ENCODE measurements at regions not wholly inside any gene's neighbourhood (a gene's known extent, or its start where the extent isn't known, plus 50 kb on each side); places are given as distances from the start of the nearest gene placed in this dataset.
"Not testable (repeated sequence)": the region's sequence is repeated elsewhere in the genome, so short reads cannot be mapped to it uniquely, and the experiment has no call there.

DNA sequence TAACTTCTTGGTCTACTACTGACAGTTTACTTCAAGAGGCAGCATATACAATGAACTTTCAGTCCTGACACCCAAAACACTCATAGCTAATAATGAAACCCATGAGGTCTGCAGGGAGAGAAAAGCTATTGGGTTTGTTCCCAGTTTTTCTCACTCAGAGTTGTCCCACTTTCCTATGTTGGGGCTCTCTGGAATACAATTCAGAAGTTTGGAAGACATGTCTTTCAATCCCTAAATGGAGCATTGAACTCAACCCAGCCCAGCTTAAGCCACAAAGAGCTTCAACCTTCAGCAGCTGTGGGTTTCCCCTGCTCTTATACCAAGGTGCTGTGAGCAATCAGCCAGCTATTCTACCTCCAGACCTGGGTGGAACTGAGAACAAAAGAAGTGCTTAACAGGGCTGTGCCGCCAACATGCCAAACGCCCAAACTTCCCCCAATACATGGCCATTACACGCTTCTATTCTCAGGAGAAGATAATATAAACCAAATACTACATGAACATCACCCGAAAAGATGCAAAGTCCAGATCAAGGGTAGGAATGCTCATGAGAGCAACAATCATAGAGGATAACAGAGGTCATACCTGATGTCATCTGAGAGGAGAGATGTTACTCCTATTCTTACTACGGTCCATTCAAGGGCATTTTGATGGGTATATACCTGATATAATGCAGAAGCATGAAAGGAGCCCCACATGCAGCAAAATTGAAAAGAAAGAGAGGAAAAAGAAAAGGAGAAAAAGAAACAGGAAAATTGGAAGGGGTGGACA lies 131.2 kb upstream of the TGFBR2 start:
- no peak for DNase-seq

DNA sequence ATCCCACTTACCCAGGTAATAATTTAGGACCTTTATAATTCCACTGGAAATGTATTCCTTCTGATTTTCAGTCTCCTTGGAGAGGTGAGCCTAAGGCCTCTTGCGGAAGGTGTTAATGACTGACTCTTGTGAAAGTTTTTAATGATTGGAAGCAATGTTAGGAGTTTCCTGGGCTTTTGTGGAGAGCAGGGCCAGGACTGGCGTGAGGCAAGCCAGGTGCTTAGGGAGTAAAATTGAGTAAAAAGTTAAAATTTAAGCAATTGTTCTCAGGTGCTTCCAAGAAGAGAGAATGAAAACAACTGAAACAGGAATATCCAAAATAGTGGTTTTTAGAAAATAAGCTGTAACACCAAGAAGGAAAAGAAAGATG lies 130.6 kb upstream of the TGFBR2 start:
- DNase-seq: no peak

DNA sequence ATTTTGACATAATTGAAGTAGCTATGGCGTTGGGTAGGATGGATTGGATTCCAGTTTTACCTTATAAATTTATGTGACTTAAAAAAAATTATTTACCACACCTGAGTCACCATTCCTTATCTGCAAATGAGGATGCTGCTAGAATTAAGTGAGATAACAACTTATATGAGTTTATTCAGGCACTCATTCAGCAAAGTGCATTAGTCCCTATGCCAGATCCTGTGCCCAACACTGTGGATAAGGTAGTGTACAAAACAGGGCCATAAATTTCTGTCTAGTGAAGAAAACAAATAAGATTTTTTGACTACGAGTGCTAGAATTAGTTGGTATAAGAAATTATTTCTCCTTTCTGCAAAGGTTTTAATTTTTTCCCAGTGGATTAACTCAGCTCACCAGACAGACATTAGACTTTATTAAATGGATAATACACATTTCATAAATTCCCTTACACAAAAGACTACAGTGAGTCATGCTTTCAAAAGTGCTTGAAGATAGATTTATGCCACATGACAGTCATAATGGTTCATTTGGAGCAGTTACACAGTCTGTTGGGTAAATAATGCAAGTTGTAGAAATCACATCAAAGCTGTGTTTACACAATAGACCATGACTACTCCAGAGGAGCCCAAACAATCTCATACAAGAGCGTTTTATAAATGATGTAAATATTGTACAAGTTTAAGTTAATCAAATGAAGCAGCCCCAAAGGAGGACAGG lies 129.9 kb upstream of the TGFBR2 start:
- DNase-seq: no peak

DNA sequence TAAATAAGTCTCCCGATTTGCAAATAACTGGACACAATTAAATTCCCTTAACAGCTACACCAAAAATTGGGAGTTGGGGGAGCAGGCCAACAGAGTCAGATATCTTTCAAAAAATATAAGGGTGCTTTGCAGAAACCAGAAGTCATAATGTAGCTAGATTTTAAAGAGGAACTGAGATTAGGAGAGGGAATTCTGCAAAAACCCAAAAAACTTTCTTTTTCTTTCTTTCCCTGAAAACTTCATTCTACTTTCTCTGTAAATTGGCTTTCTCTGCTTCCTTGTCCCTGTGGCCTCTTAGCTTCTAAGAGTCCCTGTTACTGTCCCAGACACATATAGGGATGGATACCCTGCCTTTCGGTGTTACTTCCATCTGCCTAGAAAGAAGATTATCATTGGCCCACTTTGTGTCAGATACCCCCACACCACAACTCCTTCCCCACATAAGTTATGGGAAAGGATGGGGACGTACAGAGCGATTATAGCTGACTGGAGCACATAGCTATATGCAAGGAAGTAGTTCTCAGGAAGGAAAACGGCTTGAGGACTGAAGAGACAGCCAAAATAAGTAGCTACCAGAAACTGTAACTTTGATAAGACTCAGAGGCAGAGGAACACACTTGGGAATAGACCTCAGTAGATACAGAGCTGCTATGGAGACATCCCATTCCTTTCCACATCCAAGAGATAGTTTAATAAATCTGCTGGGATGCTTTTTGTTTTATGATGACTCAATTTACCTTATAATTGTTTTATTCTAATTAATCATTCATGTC lies 129.1 kb upstream of the TGFBR2 start:
- DNase-seq: no peak

DNA sequence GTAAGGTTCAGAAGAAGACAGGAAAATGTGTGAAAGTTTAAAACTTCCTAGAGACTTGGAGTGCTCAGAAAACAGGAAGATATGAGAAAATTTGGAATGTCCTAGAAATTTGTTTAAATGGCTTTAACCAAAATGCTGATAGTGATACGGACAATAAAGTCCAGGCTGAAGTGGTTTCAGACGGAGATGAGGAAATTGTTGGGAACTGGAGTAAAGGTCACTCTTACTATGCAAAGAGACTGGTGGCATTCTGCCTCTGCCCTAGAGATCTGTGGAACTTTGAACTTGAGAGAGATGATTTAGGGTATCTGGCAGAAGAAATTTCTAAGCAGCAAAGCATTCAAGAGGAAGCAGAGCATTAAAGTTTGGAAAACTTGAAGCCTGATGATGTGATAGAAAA lies 126.7 kb upstream of the TGFBR2 start:
- DNase-seq: not testable (repeated sequence)

DNA sequence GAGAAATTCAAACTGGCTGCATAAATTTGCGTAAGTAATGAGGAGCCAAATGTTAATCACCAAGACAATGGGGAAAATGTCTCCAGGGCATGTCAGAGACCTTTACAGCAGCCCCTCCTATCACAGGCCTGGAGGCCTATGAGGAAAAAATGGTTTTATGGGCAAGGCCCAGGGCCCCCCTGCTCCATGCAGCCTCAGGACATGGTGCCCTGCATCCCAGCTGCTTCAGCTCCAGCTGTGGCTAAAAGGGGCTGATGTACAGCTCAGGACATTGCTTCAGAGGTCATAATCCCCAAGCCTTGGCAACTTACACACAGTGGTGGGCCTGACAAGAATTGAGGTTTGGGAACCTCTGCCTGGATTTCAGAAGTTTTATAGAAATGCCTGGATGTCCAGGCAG lies 126.2 kb upstream of the TGFBR2 start:
- not testable (repeated sequence) for DNase-seq

DNA sequence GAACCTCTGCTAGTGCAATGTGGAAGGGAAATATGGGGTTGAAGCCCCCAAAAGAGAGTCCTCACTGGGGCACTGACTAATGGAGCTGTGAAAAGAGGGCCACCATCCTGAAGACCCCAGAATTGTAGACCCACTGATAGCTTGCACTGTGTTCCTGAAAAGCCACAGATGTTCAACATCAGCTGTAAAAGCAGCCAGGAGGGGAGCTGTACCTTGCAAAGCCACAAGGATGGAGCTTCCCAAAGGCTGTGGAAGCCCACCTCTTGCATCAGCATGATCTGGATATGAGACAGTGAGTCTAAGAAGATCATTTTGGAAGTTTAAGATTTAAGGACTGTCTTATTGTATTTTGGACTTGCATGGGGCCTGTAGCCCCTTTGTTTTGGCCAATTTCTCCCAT lies 125.8 kb upstream of the TGFBR2 start:
- no peak for DNase-seq

DNA sequence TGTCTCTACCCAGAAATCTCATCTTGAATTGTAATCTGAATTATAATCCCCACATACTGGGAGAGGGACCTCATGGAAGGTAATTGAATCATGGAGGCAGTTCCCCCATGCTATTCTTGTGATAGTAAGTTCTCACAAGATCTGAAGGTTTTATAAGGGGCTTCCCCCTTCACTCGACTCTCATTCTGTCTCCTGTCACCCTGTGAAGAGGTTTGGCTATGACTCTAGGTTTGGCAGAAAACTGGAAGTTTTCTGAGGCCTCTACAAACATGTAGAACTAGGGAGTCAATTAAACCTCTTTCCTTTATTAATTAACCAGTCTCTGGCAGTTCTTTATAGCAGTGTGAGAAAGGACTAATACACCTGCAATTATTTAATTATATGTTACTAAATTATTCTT lies 125.2 kb upstream of the TGFBR2 start:
- no peak for DNase-seq

DNA sequence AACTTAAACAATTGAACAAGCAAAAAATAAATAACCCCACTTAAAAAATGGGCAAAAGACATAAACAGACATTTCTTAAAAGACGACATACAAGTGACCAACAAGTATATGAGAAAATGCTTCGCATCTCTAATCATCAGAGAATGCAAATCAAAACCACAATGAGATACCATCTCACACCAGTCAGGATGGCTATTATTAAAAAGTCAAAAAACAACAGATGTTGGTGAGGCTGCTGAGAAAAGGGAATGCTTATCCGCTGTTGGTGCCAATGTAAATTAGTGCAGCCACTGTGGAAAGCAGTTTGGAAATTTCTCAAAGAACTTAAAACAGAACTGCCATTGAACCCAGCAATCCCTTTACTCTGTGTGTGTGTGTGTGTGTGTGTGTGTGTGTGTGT lies 122.2 kb upstream of the TGFBR2 start:
- DNase-seq: not testable (repeated sequence)

DNA sequence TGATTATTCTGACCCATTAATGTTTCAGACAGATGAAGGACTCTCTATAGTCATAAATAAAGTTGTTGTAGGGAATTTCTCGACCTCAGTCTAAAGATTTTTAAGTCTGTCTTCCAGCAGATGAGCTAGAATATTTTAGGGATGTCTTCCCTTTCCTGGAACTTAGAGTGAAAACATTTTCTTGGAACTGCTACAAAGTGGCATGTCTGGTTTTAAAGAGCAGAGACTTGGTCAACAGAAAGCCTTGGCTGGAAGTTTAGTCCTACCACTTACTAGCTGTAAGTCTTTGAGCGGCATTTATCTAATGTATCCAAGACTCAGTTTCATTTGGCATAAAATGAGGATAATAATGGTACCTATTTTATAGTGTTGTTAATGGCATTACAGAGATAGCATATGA lies 120.0 kb upstream of the TGFBR2 start:
- no peak for DNase-seq

DNA sequence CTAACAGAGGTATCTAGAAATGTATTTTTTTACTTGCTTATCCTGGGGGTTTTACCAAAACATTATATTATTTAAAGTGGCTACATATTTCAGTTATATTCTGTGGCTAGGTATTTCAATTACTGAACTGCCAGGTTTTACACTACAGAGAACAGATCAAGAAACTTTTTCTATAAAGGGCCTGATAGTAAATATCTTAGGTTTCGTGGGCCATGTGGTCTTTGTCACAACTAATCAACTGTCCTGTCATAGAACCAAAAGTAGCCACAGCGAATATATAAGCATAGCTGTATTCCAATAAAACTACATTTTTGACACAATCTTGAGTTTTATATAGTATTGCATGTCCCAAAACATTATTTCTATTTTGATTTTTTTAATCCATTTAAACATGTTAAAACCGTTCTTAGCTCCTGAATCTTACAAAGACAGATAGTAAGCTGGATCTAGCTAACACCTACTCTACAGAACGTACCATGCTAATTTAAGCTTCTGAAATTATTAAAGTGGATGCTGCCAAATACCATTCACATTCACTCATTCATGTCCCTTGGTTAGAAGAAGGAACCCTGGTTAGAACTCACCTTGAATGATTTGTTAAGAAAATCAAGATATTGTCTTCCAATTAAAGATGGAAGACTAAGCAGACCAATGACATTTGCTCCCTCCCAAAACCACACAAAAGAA lies 118.2 kb upstream of the TGFBR2 start:
- DNase-seq: no peak

DNA sequence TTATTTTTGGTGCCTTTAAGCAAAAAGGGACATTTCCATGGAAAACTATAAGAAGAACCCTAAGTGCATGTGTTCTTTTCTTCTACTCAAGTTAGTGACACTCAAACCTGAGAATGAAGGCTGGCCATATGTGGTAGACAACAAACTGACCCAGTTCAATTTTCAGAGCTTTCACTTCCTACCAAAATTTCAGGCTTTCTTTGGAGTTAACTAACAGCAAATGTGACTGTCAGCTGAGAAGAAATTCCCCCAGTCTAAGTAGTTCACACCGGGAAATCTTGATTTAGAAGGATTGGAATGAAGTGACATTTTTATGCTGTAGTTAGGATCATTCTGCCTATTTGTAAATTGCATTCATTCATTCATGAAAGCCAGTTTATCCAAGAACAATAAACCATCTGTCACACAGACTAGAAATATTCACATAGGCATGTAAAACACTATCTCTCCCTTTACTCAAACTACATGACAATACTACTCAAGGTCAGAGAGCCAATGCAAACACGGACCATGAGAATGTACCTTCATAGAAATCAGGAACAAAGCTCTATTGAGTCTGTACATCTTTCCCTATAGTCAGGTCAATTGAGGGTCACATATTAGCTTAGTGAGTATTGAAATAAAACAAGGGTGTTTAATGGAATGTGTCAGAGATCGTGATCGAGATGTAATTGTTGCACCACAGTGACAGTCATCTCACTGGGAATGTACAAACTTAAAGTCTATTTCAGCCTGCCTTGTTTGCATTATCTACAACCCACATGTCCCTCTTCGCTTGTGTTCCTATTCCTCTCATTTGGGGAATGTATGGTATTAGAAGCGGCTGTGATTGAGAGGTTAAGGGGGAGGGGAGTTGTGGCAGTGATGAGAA lies 113.8 kb upstream of the TGFBR2 start:
- no peak for DNase-seq

DNA sequence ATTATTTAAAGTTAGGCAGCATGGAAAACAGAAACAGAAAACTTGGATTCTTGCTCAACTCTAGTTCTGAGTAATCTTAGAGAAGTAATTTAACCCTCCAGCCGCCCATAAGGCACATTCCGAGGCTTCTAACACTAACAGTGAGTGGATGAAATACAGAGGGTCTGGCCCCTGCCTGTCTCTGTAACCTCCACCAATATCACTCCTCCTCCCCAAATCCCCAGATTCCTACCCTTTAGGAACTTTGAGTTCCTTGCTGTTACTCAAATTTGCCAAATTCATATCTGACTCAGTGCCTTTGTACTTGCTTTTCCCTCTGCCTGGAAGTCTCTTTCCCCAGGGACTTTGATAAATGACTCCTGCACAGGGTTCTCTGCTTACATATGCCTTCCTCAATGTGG lies 112.5 kb upstream of the TGFBR2 start:
- no peak for DNase-seq

DNA sequence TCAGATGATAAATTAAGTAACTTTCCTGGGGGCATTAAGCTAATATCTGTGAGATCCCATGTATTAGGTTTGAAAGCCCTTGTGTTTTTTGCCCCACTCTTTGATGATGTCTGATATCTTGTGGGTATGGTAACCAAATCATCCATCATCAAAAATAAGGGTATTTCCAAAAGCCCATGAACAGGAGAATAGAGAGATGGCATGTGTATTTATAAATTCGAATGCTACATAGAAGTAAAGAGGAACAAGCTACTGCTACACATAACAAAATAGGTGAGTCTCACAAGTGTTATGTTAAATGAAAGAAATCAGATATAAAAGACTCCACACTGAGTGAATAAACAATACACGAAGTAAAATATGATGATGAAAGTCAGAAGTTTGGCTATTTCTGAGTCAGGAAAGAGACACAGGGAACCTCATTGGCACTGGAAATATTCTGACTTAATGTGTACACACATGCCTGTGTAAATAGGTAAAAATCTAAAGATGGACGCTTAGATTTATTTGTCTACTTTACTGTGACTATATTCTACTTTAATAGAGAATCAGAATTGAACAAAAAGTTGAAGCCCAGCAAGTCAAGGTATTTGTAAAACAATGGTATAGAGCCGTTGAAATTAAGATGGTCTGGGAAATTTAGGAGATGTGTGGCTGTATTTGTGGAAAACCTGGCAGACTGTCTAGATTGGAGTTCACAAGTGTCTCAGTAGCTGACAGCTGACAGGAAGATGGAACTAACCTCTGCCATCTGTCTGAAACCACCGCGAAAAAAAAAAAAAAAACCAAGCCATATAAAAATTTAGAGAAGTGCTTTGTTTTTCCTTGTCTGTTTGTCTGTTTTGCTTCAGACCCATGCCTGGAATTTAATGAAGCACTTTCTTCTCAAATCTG lies 111.0 kb upstream of the TGFBR2 start:
- DNase-seq: no peak

DNA sequence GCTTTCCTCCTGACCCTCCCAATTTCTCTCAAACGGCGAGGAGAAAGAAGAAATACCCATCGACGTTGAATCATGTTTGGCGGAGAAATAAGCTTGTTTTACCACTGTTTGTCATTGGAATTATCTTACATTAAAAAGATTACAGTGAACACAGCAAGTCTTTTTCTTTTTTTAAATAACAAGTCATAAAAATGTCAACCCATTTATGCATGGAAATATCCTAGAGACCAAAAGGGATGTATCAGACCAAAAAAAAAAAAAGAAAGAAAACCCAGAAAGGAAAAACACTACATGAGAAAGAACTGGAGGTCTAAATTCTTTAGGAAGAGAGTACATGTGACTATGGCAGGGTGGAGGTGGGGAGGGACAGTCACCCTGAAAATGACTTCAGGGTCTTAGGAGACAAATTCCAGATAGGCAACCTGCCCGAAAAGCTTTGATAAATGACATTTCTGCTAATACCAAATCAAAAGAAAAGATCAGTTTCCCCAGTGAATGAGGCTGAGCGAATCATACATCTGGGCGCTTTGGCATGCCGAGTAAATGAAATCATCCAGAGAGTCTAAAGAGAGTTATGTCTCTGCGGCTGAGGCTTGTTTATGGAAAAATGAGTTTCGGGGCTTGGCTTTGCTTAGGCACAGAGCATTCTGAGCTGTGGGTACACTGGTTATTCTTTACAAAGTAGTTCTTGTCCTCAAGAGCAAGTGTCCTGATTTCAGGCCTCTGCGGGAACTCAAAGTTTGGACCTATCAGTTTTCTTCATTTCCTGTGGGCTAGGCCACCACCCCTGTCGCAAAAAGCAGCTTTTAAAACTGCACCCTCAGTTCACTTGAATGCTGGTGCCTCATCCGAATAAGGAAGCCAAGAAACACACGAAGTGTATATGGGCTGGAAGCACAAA lies 110.1 kb upstream of the TGFBR2 start:
- no peak for DNase-seq

DNA sequence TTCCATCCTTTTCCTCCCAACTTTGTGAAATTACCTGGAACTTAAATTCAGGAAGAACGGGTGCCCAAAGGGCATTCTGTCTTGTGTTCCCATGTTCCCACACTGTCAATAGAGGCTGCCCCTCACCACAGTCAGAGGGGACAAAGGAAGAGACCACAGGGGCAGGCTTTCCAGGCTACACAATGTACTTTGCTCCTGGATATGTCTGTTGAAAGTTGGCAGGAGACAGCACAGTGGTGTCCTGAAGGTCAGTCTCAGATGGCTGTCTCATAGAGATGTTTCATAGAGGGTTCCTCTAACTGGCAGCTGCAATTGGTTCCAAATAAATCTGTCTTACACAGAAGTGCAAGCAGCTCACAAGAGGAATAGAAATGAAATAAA lies 107.8 kb upstream of the TGFBR2 start:
- DNase-seq: no peak

DNA sequence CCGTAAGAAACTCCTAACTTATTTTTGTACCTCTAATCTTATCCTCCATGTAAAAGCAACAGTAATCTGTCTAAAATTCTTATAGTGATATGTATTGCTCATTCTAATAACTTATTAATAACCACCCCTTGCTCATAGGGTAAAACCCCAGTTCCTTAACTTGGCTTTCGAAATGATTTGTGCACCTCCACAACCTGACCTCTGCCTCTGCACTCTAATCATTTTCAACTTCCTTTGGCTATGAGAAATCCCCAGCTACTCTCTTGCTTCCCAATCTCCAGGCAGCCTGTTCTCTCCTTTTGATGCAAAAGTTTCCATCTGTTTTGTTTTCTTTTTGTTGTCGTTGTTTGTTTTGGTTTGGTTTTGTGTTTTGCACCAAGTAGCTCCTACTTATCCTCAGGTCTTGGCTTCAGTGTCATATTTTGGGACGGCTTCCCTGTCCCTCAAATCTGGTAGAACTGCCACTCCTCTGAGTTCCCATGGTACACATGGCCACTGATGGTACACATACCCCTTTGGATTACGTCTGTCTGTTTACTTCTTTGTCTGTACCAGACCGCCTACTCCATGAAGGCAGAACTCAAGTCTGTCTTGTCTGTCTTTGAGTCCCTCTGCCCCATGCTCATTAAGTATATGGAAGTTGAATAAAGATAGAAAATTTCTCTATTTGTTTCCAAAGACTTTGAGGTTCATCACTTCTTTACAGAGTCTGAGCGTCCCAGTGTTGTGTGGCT lies 105.6 kb upstream of the TGFBR2 start:
- no peak for DNase-seq

DNA sequence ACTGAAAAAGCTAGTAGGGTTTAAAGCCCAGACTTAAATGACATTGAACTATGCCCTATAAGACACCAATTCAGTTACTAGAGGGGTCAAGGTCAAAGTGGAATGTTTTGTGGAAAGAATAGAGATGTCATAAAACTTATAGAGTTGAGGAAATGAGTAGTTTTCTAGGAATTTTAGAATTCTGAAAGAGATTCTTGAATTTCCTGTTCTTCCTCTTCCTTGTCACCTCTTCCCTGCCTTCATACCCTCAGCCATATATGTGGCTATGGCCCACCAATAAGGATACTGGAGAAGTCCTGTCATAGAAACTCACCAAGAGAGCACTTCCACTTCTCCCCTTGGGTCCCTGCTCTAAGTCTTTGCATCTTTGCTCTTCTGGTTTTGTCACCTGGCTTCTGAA lies 104.9 kb upstream of the TGFBR2 start:
- no peak for DNase-seq

DNA sequence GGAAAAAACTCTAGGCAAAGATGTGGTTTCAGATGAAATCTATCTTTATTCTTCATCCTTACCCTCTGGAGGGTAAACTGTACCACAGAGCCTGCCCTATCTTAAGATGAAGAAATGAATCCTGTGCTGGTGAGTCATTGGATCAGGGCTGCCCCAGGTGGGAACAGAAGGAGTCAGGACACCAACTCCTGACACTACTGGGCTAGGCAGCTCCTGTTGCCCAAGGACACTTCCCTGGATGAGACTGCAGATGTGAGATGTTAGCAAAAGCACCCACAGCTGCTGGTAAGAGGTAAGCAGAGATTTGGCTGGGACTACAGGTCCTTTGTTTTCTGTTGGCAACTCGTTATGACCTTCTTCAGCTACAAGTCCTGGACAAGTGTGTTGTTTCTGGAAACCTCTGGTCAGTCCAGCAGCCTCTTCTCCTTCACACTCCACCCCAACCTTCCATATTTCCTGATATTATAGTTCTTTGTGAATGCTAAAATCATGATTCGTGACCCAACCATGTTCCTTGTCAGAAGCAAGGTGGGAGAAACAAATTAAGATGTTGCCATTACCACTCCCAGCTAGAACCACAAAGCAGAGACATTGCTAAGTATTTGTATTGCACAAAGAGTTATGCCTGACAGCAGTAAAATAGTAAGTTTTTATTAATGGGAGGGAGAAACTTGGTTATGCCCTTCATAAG lies 104.2 kb upstream of the TGFBR2 start:
- no peak for DNase-seq
